ENCODE measurements at regions not wholly inside any gene's neighbourhood (a gene's known extent, or its start where the extent isn't known, plus 50 kb on each side); places are given as distances from the start of the nearest gene placed in this dataset.
A peak's percentile ranks its signal among the peaks of the same experiment; 100 is the strongest.

DNA sequence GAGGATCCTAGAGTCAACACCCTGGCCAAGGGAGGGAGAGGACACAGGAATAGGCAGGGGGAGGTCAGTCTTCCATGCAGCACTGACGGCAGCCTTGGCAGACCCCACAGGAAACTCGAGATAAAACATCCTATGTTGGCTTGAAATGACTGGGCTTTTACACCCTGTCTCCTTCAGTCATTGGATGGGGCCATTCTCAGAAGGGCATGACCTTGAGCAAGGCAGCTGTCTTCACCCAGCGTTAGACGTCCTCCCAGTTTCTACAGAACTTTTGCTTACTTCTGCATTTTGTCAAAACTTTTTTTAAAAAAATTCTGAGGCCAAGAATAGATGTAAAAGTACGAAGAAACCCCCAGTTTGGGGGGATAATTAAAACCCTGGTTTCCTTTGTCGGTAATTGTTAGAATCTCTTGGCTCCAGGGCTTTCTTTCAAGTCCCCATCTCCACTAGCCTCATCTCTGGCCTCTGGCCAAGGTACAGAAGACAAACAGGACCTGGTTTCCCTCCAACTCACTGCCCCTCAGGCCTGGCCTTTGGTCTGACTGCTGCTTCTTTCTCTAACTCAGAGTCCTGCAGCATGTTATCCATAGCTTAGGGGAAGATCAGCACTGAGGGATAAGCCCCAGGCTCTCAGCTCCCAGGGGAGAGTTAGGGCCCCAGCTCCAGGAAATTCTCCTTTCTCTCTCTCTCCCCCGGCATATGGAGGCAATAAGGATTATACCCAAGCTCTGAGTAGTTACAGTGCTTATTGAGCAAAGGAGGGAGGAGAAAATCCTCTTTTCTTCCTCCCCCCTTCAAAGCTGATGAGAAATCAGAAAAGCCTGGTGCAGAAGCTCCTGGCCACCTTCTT lies 51.6 kb upstream of the KCND3 start:
- no peak for DNase-seq

DNA sequence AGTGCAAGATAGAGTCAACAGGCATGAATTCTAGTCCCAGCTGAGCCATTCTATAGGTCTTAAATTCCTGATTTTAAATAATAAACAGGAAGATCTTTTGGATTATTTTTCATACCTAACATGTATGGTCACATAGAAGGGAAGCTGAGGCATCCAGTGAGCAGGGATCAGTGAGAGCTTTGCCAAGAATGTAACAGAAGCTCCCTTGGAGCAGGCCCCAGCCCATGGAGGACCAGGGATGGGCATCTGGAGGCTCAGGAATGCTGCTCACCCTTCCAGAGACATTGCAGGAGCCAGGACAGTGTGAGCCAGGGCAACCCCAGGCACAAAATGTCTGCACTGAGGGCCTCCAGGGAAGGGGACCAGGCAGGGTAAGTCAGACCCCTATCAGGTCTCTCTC lies 54.4 kb upstream of the KCND3 start:
- DNase-seq = no peak

DNA sequence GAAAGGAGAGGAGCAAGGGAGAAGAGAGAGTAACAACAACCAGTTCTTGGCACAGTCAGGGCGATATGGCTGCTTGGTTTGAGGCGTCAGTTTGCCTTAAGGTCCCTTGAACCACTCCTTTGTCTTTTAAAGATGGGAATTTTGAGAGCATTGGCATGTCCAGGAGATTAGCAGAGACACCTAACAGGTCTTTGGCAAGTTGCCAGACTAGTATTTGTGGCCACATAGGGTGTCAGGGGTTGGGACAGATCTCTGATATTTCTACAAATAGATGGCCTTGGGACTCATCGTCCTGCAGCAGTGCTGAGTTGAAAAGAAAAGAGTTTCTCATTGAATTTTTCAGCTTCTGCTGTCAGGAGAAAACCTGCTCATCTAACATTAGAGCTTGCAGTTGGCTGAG lies 55.3 kb upstream of the KCND3 start:
- no peak for DNase-seq

DNA sequence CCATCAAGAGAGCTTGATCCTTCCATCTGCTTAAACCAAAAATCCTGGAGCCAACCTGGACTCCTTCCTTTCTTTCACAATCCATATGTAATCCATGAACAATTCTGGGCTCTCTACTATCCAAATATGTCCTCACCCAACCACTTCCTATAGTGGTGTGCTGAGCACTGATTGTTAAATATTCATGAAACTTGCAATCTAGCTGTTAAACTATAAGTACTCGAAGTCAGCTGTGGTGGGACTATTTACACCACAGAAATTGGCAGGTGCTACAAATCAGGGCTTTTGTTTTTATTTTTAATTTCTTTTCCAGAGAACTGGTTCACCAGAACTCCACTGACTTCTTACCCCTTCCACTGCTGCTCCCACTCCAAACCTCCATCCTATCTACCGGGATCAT lies 57.2 kb upstream of the KCND3 start:
- no peak for DNase-seq

DNA sequence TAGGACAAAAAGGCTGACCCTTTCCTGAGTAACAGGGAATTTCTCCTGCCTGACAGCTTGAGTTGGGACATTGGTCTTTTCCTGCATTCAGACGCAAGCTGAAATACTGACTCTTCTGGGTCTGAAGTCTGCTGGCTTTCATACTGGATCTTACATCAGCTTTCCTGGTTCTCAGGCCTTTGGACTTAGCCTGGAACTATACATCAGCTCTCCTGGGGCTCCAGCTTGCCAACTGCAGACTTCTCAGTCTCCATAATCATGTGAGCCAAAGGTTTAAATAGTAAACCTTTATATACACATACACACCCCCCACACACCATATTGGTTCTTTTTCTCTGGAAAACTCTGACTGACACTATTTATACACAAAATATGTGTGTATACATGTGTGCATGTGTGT lies 59.0 kb upstream of the KCND3 start:
- DNase-seq = no peak

DNA sequence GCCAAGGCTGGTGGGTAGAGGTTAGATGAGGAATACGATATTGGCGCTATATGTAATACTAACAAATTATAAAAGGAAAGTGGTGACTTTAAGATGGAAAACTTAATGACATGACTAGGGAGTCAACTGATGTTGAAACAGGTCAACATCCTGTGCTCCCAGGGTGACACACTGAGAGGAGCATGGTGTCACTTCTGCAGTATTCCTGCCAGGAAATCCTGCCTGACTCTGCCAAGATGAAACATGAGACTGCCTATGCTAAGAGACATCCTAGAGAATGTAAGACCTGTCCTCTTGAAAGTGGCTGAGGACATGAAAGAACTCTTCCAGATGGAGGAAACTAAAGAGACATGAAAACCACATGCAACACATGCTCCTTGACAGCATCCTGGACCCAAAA lies 65.0 kb upstream of the KCND3 start:
- DNase-seq = no peak

DNA sequence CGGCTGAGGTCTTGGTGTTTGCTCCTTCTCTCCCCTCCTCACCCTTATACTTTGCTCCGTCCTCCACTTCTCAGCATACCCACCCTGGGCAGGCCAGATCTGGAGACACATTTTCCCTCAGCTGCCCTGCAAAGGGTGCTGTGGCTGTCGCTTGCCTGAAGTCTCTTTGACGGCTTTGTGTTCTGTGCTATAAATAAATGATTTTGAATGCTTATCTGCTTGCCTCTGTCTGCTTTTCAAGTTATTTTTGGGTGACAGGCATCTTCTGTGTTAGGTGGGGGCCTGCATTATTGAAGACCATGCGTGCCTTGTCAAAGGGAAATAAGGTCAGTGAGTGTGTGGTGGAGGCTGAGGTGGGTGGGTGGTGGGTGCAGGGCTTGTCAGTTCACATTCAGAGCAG lies 66.9 kb upstream of the KCND3 start:
- no peak for DNase-seq

DNA sequence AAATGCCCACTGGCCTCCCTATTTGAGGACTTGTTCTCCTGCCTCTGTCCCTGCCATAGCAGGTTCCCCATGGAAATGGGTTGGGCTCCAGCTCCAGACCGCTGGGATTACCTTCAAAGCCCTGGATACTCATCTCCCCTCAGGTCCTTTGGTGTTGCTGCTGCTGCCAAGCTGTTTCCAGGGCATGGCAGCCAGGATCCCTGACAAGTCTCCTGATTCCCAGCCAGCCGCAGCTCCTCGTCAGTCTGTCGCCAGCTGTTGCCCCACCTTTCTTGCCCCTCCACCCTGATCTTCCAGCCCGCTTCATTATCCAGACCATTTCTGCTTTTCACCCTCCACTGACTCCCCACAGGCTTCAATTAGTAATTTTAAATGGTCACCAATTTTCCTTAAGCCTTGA lies 68.3 kb upstream of the KCND3 start:
- DNase-seq = no peak

DNA sequence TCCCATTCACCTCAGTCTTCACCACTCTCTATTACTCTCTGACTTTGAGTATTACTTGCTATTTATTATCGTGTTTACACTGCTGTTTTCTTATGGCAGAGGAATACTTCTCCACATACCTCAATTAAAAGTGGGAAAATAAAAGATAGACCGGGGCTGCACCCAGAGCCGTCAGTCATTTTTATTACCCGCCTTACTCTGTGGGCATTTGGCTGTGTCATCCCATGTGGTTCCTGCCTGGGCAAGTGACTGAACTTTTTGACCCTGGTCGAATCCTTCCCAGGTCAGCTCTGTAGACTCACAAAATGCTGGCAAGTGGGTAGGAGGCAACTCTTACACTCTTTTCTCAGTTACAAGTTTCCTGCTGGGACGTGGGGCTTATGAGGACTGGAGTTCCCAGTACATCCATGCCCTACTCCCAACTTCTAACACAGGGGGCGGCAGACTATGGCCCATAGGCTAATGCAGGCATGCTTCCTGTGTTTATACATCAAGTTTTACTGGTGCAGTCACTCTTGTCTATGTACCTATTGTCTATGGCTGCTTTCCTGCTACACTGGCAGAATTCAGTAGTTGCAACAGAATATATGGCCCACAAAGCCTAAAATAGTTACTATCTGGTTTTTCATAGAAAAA lies 69.5 kb upstream of the KCND3 start:
- DNase-seq = no peak

DNA sequence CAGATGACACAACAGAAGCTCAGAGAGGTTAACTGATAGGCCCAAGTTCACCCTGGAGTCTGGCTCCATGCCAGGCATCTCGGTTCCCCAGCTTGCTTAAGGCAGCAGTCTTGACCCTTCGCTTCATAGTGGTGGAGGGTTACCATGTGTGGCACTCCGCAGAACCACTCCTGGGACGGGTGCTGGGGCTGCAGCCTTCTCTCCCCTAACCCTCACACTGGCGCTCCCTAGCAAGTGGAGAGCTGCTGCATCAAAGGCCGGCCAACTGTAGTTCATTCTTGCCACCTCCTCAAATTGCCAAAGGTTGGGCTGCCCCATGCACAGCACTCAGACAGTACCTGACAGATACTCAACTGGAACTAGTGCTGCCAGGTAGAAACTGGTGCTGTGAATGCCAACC lies 70.2 kb upstream of the KCND3 start:
- DNase-seq = no peak

DNA sequence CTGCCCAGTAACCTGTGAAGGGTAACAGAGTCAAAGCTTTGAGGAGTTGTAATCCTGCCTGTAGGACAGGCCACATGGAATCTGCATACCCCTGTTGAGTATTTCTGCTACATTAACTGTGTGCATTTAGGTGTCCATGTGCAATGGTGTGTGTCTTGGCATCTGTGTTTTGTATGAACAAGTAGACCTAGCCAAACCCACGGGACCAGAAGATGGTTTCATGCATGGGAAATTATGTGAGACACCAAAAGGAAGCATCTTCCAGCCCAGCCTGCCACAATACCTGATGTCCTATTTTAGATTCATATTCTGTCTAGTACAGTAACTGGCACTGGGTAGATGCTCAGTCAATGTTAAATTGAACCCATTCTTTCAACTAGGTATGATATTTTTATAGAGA lies 70.8 kb upstream of the KCND3 start:
- no peak for DNase-seq

DNA sequence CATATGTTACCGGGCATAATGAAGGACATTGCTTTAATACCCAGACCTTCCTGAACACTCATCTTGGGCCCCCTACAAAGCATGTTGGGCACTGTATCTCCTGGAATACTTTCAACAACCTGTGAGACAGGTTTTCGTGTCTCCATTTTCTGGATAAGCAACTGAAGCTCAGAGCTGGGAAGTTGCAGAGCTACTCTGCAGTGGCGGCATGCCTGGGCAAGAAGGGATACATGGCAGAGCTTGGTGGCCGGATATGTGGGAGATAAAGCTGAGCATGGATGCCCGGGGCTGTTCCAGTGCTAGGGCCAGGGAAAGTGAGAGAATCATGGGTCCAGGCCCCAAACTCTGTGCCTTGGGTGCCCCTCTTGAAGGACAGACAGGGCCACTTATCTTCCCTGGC lies 71.6 kb upstream of the KCND3 start:
- DNase-seq = no peak

DNA sequence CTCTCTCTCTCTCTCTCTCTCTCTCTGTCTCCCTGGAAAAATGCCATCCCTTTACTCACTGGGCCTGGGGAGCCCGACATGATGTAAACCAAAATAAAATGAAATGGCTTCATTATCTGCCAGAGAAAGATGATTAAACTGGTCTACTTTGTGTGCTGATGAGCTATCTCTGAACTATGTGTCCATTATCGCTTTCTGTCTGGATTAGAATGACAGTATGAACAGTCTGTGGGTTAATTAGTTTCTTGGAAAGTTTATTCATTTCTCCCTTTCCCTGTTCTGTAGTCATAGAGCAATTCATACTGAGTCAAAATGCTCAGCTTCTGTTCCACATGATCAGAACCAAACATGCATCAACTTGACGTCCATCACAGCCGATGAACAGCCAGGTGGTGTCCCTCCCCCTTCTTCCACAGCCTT lies 72.4 kb upstream of the KCND3 start:
- no peak for DNase-seq

DNA sequence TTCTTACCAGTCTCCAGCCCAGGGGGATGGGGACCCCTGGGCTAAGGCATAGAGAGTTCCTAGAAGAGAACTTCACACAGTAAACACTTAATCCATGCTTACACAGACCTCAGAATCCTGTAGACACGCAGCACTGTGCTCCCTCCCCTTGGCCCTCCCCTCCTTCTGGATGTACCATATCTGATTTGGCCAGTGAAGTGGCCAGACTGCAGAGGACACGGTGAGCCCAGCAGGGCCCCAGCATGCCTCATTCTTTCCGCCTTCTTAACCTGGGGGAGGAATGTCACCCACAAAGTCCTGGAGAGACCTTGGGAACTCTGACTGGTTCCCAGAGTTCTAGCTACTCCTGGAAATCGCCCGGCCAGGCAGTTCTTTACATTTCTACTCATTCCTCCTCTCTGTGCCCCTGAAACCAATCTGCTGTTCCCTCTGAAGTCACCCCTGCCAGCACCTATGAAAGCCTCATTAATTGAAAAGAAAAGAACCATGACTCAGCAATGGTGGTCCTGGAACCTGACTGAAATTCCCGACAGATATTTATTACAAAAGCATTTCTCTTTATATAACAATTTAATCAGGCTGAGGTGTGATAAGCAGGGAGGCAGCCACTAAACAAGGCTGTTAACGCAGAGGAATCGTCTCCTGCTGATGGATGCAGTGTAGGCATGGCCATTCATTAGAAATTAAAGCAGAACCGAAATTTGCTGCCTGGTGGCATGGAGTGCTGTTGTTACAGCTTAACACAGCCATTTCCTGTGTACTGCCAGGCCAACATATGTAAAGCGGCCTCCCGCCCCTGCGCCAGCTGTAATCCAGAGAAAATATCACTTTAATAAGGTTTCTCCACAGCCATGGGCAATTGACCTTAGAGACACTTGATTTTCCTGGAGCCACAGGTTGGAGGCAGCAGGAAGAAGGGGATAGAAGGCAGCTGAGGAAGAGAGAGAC lies 74.6 kb upstream of the KCND3 start:
- peak; percentile 7 for DNase-seq

DNA sequence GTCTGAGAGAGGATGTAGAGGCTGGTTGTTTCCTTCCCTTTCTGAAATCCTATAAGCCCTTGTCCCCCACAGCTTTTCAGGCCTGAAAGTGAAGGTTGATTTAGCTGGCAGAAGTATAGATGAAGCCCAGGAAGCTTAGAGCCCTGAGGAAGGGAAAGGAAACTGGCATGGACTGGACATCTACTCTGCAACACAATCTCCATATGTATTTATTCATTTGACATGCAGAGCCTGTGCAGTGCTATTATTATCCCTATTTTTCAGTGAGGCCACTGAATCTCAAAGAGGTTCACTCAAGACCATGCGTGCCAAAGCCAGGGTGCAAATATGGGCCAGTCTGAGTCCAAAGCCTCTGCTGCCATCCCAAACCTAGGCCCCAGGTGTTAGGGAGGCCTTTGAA lies 78.5 kb upstream of the KCND3 start:
- DNase-seq = no peak

DNA sequence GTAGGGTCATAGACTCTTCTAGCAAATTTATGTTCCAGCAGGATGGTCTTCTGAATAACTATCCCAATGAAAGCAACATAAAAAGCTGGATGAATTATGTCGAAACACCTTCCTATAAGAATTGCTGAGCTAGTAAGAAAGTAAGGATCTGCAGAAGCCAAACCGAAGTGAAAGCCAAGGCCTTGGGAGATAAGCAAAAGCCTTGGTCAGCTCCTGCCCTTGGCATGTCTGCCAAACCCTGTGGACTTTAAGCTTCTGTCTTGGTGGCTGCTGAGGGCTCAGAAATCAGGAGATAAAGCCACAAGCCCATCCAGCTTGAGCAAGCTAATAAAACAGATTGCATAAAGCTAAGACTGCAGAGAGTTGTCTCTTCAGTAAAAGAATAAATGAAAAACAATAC lies 81.2 kb upstream of the KCND3 start:
- DNase-seq = no peak

DNA sequence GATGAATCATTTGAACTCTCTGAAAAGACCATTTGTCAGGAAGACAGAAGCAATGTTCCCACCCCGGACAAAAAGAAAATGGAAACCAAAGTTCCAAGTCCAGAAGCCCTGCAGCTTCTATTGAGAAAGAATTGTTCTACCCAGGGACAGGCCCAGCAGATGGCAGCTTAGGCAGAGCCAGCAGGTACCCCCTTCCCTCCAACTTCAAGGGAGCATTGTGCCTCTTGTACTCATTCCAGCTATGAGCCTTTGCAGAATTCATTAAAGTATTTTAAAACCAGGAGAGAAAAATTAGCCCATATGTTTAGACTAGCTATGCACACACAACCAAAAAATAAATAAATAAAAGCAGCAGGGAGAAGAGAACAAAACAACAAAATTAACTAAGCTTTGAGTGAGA lies 85.2 kb upstream of the KCND3 start:
- DNase-seq = no peak

DNA sequence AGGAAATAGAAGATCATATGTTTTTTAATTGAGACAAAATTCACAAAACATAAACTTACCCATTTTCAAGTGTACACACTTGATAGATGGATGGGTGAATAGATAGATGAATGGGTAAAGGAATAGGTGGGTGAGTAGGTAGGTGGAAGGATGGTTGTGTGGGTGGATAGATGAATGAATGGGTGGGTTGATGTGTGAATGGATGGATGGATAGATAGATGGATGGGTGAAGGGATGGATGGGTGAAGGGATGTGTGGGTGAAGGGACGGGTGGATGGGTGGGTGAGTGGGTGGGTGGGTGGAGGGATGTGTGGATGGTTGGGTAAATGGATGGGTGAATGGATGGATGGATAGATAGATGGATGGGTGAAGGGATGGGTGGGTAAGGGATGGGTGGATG lies 86.1 kb upstream of the KCND3 start:
- no peak for DNase-seq

DNA sequence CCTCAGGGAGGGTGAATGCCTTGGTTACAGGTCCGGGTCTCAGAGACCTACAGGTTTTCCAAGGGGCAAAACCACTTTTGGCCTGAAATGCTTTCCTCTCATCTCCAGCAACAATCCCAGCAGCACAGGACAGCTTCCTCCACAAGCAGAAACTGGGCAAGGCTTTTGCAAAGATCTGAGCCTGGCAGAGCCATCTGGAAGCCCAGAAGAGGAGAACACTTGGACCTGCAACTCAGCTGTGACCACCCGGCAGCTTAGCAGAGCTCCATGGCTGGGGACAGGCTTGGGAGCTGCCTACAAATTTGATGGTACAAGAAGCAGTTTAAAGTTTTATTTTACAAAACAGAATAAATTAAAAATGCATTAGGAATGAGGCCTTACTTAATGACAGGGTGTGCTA lies 90.0 kb upstream of the KCND3 start:
- DNase-seq = no peak

DNA sequence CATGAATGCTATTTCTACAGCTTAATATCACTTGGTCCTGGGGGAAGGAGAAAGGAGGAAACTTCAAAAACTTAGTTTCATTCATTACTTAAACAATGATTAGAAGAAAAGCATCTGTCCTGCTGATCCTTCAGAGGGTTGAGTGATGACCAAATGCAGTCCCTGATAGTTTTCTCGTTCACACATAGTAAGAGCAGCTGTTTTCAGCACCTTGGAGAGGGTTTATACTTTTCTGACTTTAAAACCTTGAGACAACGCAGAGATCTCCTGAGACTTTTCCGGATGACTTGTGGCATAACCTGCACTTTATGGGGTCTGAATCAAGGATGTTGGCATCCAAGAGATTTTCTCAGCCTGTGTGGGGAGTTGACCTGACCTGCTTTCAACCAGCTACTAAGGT lies 94.0 kb upstream of the KCND3 start:
- peak; percentile 33 for DNase-seq

DNA sequence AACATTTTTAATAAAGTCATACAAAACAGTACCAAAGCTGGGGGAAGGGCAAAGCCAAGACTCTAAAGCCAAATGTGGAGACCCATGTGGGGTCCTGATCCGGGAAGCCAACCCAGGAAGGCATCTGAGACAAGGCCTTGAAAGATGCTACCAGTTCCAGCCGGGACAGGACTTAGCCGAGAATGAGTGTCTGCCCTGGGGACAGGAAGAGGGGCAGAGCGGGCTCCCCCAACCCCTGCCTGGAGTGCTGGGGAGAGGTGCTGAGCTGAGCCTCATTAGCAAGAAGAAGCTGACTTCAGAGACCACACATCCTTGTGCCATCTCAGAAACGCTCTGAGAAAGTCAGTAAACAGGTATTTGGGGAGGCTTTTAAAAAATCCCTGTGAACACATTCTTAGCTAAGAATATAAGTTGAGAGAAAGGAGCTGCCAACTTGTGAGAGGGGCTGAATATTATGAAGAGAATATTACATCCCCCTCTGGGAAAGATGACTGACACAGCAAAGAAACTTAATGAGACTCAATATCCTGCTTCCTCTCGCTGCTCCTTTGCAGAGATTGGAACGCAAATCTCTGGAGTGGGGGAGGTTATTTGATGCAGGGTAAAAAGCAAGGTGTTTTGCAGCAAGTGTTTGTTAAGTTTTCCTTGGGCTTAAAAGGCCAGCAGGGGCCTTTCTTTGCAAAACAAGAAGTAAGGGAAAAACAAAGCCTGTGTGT lies 103.3 kb upstream of the KCND3 start:
- DNase-seq = no peak

DNA sequence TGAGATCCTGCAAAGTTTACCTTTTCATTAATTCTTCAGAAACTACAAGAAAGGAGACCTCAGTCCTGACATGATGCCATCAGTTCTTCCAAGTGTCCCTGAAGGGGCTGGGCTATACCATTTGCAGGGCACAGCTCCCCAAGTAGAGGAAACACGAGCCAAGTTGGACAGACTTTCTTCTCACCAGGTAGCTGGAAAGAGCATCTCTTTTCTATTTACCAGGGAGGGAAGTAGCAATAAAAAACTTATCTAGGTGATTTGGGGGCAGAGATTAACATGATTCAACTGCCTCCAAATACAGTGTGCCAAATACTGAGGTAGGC lies 103.9 kb upstream of the KCND3 start:
- no peak for DNase-seq

DNA sequence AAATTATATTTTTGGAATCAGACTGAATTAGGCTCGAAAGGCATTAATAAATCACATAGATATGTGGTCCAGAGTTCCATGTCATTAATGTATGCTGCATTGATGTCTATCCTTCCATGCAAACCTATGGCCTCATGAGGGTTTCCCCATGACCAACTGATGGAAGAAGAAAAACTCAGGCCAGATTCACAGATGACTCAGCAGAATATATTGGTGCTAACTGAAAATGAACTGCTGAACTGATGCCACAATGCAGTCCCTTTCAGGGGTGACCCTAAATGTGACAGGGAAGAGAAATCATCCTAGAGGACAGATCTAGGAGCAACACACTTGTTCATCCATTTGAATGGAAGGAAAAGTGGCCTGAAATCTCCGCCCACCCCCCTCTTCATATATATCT lies 110.5 kb upstream of the KCND3 start:
- DNase-seq = no peak
